ENCODE measurements at regions not wholly inside any gene's neighbourhood (a gene's known extent, or its start where the extent isn't known, plus 50 kb on each side); places are given as distances from the start of the nearest gene placed in this dataset.

DNA sequence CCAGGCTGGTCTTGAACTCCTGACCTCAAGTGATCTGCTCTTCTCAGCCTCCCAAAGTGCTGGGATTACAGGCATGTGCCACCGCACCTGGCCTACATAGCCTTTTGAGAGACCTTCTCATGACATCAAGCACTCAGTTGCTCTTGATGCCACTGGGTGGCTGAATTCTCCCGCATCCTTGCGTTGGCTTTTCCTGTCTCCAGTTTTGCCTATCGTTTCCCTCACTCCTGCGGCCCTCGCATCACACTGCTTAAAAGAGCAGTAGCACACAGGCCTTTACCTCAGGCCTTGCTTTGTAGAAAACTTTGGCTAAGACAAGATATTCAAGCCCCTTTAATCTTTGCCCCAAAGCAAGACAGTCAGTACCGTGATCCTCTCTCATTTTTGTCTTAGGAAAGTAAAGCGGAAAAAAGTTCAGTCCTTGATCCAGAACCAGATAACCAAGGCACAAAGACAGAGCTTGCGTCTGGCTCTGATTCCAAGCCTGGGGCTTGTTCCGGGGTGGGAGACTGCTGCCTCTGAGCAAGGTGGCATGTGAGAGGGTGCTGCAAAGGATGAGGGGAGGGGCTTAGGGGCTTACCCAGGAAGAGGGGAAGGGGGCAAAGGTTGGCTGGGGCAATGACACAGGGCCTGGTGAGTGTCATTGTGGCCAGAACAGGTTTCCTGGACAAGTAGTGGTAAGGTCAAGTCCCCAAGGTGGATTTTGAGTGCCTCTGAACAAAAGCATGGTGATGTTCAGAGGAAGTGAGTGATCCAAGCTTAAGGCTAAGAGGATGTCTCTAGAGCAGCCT lies 175.0 kb upstream of the TLE3 start:
- TF ChIP-seq, protein P1, sequence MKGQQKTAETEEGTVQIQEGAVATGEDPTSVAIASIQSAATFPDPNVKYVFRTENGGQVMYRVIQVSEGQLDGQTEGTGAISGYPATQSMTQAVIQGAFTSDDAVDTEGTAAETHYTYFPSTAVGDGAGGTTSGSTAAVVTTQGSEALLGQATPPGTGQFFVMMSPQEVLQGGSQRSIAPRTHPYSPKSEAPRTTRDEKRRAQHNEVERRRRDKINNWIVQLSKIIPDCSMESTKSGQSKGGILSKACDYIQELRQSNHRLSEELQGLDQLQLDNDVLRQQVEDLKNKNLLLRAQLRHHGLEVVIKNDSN (IDR thresholded peaks at IDR 0.05): no peak

DNA sequence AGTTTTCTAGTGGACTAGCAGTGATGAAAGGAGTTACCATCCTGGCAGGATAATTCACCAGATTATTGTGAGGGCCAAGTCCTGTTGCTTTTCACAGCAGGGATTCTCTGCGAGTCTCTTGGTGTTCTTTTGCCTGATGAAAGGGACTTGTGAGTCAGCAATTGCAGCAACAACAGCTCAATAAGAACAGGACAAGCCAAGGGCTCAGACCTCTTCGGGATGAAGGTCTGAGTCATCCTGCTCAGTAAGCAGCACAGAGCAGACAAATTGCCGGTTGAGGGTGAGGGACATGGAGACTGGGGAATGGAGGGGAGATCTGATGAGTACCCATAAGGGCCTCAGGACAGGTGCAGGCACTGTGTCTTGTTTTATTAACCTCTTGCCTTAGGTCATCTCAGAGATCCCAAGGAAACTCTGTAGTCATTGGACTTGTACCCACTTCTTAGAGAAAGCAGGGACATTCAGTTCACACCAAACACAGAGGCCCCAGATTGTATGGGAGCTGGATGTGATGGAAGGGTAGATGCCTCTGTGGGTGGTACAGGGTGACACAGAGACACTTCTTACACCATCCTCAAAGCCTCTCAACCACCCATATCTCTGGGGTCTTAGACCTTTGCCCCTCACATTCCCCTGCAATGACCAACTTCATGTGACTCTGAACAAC lies 173.8 kb upstream of the TLE3 start:
- TF ChIP-seq, protein P2, sequence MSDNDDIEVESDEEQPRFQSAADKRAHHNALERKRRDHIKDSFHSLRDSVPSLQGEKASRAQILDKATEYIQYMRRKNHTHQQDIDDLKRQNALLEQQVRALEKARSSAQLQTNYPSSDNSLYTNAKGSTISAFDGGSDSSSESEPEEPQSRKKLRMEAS (IDR thresholded peaks at IDR 0.05): 0 out of 2 replicates have a peak, but pooled peaks have one; percentile 5
- TF ChIP-seq NFIC (IDR thresholded peaks at IDR 0.05): peak; percentile 87
- no peak for TF ChIP-seq YY1 (IDR thresholded peaks at IDR 0.05; ENCODE audit: low read depth)
- TF ChIP-seq, protein P1 (IDR thresholded peaks at IDR 0.05): no peak
- peak; percentile 72; the same call in 1 of the 2 replicates for TF ChIP-seq EP300 (IDR thresholded peaks at IDR 0.05; ENCODE audit: borderline replicate concordance)
- no peak for TF ChIP-seq ZBTB7A (IDR thresholded peaks at IDR 0.05; ENCODE audit: low read depth)
- TF ChIP-seq, protein P3, sequence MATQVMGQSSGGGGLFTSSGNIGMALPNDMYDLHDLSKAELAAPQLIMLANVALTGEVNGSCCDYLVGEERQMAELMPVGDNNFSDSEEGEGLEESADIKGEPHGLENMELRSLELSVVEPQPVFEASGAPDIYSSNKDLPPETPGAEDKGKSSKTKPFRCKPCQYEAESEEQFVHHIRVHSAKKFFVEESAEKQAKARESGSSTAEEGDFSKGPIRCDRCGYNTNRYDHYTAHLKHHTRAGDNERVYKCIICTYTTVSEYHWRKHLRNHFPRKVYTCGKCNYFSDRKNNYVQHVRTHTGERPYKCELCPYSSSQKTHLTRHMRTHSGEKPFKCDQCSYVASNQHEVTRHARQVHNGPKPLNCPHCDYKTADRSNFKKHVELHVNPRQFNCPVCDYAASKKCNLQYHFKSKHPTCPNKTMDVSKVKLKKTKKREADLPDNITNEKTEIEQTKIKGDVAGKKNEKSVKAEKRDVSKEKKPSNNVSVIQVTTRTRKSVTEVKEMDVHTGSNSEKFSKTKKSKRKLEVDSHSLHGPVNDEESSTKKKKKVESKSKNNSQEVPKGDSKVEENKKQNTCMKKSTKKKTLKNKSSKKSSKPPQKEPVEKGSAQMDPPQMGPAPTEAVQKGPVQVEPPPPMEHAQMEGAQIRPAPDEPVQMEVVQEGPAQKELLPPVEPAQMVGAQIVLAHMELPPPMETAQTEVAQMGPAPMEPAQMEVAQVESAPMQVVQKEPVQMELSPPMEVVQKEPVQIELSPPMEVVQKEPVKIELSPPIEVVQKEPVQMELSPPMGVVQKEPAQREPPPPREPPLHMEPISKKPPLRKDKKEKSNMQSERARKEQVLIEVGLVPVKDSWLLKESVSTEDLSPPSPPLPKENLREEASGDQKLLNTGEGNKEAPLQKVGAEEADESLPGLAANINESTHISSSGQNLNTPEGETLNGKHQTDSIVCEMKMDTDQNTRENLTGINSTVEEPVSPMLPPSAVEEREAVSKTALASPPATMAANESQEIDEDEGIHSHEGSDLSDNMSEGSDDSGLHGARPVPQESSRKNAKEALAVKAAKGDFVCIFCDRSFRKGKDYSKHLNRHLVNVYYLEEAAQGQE (IDR thresholded peaks at IDR 0.05; ENCODE audit: low read depth): no peak
- no peak for TF ChIP-seq FOXM1 (IDR thresholded peaks at IDR 0.05; ENCODE audit: borderline replicate concordance, low read depth)
- no peak for TF ChIP-seq CREB1 (IDR thresholded peaks at IDR 0.05; ENCODE audit: low read depth)
- TF ChIP-seq TAF1 (IDR thresholded peaks at IDR 0.05; ENCODE audit: low read depth): no peak
- TF ChIP-seq EGR1 (IDR thresholded peaks at IDR 0.05): no peak
- TF ChIP-seq RAD21 (IDR thresholded peaks at IDR 0.05; ENCODE audit: low read depth): no peak
- peak; percentile 83 for TF ChIP-seq CEBPB (IDR thresholded peaks at IDR 0.05)
- TF ChIP-seq TCF12 (IDR thresholded peaks at IDR 0.05; ENCODE audit: low read depth): peak; percentile 79
- peak; percentile 54; the same call in 1 of the 2 replicates for TF ChIP-seq TEAD4 (IDR thresholded peaks at IDR 0.05)

- TF ChIP-seq CEBPB (IDR thresholded peaks at IDR 0.05) (no peak), CREB1 (IDR thresholded peaks at IDR 0.05; ENCODE audit: low read depth) (no peak), FOXM1 (IDR thresholded peaks at IDR 0.05; ENCODE audit: borderline replicate concordance, low read depth) (no peak)
Observed at GRCh38 chr15:70270752-70271111, 173.0 kb upstream of the TLE3 start.

- TF ChIP-seq EP300 (IDR thresholded peaks at IDR 0.05; ENCODE audit: borderline replicate concordance): peak; percentile 24; the same call in 1 of the 2 replicates
- TF ChIP-seq, protein P3 (IDR thresholded peaks at IDR 0.05; ENCODE audit: low read depth): no peak
- TF ChIP-seq ZBTB7A (IDR thresholded peaks at IDR 0.05; ENCODE audit: low read depth): no peak
- TF ChIP-seq TAF1 (IDR thresholded peaks at IDR 0.05; ENCODE audit: low read depth): no peak
- peak; percentile 83 for TF ChIP-seq NFIC (IDR thresholded peaks at IDR 0.05)
- TF ChIP-seq CREB1 (IDR thresholded peaks at IDR 0.05; ENCODE audit: low read depth): no peak
- TF ChIP-seq TCF12 (IDR thresholded peaks at IDR 0.05; ENCODE audit: low read depth): peak; percentile 45; the same call in 1 of the 2 replicates
- no peak for TF ChIP-seq EGR1 (IDR thresholded peaks at IDR 0.05)
- no peak for TF ChIP-seq CEBPB (IDR thresholded peaks at IDR 0.05)
- TF ChIP-seq YY1 (IDR thresholded peaks at IDR 0.05; ENCODE audit: low read depth): no peak
- TF ChIP-seq, protein P2 (IDR thresholded peaks at IDR 0.05): peak; percentile 58
- no peak for TF ChIP-seq FOXM1 (IDR thresholded peaks at IDR 0.05; ENCODE audit: borderline replicate concordance, low read depth)
- TF ChIP-seq, protein P1 (IDR thresholded peaks at IDR 0.05): no peak
- TF ChIP-seq TEAD4 (IDR thresholded peaks at IDR 0.05): 0 out of 2 replicates have a peak, but pooled peaks have one; percentile 24
- TF ChIP-seq RAD21 (IDR thresholded peaks at IDR 0.05; ENCODE audit: low read depth): peak; percentile 28; the same call in 1 of the 2 replicates
Observed at GRCh38 chr15:70269991-70270751, 172.5 kb upstream of the TLE3 start.

Measured in Ishikawa (cell line).